Non-pigmented ciliary epithelial cell (primary cell): ENCODE measurements at regions not wholly inside any gene's neighbourhood (a gene's known extent, or its start where the extent isn't known, plus 50 kb on each side); places are given as distances from the start of the nearest gene placed in this dataset.
"Not testable (repeated sequence)": the region's sequence is repeated elsewhere in the genome, so short reads cannot be mapped to it uniquely, and the experiment has no call there.

Experiments
- DNase-seq: peaks from one replicate; pipeline ENCODE4 v3.0.0-alpha.2; 2010; ENCODE audit warnings: low read depth

- DNase-seq, result peak; percentile 88
Measured at GRCh38 chr7:155230169-155230593, 67.5 kb upstream of the INSIG1 start.

GRCh38 chr7:155231241-155231800 lies 66.4 kb upstream of the INSIG1 start:
- no peak for DNase-seq

DNA sequence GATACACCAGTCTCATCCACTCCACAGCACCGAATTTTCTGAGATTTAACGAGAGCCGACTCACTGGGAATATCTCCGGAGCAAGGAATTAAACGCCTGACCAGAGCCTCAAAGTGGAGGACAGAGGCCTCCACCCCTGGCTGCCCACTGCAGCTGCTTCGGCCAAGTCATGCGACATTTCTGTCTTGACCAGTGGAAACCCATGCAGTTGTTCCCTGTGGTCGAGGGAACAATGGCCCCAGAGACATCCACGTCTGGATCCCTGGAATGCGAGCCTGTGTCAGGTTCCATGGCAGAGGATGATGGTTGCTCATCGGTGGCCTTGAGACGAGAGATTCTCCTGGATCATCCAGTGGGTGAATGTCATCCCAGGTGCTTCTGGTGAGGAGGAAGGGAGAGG lies 65.7 kb upstream of the INSIG1 start:
- DNase-seq, result no peak

DNA sequence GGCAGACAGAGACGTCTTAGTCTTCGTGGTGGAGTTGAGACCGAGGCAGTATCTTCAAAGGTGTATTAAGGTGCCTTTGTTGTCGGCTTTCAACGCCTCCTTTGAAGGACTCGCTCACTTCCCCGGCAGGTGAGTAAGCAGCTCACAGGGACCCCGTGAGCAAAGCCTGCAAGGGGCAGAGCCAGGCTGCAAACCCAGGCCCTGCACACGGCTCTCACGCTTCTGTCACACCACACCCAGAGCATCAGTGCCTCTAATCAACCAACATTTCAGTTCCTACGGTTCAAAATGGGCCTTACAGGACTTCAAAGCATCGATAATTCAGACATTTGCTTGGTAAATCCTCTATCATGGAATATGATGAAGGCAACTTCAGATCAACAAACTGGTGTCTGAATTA lies 64.8 kb upstream of the INSIG1 start:
- no peak for DNase-seq

- no peak for DNase-seq
Measured at GRCh38 chr7:155233311-155234157, 64.1 kb upstream of the INSIG1 start.

GRCh38 chr7:155234158-155234492 lies 63.6 kb upstream of the INSIG1 start:
- no peak for DNase-seq

- DNase-seq, result no peak
Measured at GRCh38 chr7:155234950-155235789, 62.5 kb upstream of the INSIG1 start.

- no peak for DNase-seq
Measured at GRCh38 chr7:155236386-155236785, 61.3 kb upstream of the INSIG1 start.

DNA sequence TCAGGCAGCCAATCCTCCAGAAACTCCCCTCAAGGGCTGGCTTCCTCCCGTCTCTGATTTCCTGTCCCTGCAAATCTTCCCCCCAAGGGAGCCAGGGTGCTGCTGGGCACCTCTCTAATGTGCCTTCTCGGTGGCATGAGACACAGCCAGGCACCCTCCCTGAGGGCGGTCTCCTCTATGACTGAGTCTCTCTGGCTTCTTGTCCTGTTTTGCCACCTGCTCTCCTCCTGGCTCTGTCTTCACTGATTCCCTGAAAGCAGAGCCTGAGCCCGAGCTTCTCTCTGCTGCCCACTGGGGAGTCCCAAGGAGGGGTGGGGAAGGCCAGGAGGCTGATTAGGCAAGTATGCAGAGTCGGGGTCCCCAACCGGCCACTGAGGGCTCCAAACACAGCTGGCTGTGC lies 60.4 kb upstream of the INSIG1 start:
- DNase-seq, result no peak

GRCh38 chr7:155237730-155238129 lies 59.9 kb upstream of the INSIG1 start:
- no peak for DNase-seq

GRCh38 chr7:155239431-155240087 lies 58.1 kb upstream of the INSIG1 start:
- not testable (repeated sequence) for DNase-seq

DNA sequence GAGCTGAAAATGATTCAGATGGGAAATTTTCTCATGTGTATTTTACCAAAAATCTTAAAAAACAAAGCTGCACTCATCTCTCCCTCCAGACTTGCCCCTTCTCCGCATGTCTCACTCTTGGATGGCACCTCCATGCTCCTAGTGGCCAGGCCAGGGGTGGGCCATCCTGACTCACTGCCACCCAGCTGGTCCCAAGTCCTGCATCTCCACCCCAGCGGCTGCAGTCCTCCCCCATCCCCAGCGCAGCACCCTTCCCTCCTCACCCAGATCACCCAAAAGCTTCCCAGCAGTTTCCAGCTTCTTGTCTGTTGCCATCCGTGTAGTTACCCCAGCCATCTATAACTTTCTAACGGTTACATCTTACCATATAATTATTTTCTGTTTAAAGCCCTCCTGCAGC lies 53.0 kb upstream of the INSIG1 start:
- no peak for DNase-seq

DNA sequence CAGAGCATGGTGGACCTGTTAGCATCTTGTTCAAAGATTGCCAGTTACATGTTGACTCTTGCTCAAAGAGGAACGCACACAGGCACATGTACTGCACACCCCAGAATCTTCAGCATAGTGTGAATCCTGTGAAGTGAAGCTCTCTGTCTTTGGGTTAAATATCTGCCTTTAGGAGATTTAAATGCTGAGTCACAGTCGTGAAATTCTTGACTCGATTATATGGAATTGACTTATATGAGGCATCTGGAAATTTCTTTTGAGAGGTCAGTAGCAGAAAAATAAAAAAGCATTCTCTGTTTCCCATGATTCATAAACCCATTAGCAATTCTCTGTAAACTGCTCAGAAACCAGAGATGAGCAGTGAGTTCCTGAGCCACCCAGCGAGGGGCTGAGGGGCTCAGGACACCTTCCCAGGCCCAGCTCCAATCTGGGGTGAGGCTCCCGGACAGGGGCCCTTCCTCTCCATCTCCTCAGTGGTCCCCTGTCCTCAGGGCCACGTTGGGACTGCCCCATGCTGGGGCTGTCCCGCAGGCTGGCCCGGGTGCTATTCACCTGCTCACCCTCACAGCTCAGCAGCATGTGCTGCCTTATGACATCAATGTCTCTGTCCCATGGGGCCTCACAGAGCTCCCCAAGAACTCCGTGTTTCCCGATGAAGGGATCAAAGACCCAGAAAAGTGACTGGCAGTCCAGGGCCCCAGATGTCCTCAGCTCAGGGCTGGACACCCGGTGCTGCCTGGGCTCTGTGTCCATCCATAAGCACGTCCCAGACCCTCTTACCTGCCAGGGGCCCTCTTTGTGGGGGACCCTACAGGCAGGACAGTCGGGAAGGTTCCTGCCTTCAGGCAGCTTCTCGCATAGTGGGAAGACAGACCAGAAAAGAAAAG lies 50.0 kb upstream of the INSIG1 start:
- DNase-seq, result no peak
